ENCODE measurements at regions not wholly inside any gene's neighbourhood (a gene's known extent, or its start where the extent isn't known, plus 50 kb on each side); places are given as distances from the start of the nearest gene placed in this dataset.
"Not testable (repeated sequence)": the region's sequence is repeated elsewhere in the genome, so short reads cannot be mapped to it uniquely, and the experiment has no call there.

DNA sequence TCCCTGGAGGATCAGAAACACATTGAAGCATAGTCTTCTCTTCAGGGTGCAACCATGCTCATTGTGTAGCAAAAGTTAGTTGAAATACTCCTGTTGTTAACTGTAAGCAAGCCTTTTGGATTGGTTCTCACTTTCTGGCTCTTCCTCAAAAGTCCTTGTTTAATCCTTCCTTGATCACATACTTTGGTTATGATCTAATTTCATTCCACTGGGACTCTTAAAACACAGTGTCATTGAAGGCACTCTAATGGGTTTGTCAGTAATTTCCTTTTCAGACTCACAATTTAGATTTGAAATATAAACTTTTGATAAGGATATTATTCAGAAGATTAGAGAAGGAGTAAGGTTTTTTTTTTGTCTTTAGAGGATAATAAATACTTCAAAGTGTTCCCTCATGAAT, 451.7 kb upstream of the SGO1 start:
- no peak for DNase-seq (ENCODE audit: extremely low spot score, unreplicated experiment)
- Mint-ChIP-seq H3K27me3 (ENCODE audit: unreplicated experiment) (no peaks in the 10 kb centered on the region), H3K4me1 (ENCODE audit: unreplicated experiment) (no peaks in the 10 kb centered on the region), H3K4me3 (ENCODE audit: unreplicated experiment) (no peak overlapping the region), H3K9me3 (ENCODE audit: unreplicated experiment) (no peaks in the 10 kb centered on the region), H3K36me3 (ENCODE audit: unreplicated experiment) (no peaks in the 10 kb centered on the region), H3K27ac (ENCODE audit: unreplicated experiment) (no peak overlapping the region)
- TF ChIP-seq, protein P1, sequence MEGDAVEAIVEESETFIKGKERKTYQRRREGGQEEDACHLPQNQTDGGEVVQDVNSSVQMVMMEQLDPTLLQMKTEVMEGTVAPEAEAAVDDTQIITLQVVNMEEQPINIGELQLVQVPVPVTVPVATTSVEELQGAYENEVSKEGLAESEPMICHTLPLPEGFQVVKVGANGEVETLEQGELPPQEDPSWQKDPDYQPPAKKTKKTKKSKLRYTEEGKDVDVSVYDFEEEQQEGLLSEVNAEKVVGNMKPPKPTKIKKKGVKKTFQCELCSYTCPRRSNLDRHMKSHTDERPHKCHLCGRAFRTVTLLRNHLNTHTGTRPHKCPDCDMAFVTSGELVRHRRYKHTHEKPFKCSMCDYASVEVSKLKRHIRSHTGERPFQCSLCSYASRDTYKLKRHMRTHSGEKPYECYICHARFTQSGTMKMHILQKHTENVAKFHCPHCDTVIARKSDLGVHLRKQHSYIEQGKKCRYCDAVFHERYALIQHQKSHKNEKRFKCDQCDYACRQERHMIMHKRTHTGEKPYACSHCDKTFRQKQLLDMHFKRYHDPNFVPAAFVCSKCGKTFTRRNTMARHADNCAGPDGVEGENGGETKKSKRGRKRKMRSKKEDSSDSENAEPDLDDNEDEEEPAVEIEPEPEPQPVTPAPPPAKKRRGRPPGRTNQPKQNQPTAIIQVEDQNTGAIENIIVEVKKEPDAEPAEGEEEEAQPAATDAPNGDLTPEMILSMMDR (IDR thresholded peaks at IDR 0.05): no peak

DNA sequence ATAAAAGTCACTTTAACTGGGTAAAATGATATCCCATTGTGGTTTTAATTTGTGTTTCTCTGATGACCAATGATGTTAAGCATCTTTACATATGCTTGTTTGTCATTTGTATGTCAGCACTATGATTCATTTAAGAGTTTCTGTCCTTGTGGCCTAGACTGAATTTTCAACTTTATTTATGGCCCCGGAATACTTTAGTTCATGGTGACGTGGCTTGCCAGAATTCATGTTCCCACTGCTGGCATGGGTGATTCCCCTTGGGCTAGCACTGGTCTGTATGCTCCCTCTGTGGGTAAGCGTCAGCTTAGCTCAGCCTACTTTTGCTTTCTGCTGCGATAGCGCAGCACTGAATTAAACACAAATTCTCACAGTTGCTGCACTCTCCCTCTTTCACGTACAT, 436.3 kb upstream of the SGO1 start:
- Mint-ChIP-seq H3K4me1 (ENCODE audit: unreplicated experiment) (peaks cover 3% of the 10 kb centered on the region), H3K36me3 (ENCODE audit: unreplicated experiment) (no peaks in the 10 kb centered on the region), H3K27me3 (ENCODE audit: unreplicated experiment) (no peaks in the 10 kb centered on the region), H3K9me3 (ENCODE audit: unreplicated experiment) (no peaks in the 10 kb centered on the region), H3K4me3 (ENCODE audit: unreplicated experiment) (no peak overlapping the region), H3K27ac (ENCODE audit: unreplicated experiment) (no peak overlapping the region)
- TF ChIP-seq, protein P1 (IDR thresholded peaks at IDR 0.05): no peak
- no peak for DNase-seq (ENCODE audit: extremely low spot score, unreplicated experiment)

DNA sequence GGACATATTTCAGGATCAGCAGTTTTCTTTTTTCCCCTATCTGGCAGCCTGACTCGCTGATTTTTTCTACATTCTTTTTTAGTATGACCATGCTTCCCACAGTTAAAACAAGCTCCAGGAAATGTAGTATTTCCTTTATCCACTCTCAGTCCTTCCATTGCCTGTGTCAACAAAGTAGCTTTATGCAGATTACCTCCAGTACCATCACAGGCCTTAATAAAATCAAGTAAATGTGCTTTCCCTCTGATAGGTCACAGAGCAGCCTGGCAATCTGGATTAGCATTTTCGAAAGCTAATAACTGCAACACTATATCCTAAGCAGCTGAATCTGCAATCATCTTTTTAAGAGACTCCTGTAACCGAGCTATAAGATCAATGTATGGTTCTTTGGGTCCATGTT, 432.6 kb upstream of the SGO1 start:
- not testable (repeated sequence) for H3K27ac Mint-ChIP-seq (ENCODE audit: unreplicated experiment); H3K27me3 Mint-ChIP-seq (ENCODE audit: unreplicated experiment); H3K36me3 Mint-ChIP-seq (ENCODE audit: unreplicated experiment); H3K4me3 Mint-ChIP-seq (ENCODE audit: unreplicated experiment); DNase-seq (ENCODE audit: extremely low spot score, unreplicated experiment); H3K4me1 Mint-ChIP-seq (ENCODE audit: unreplicated experiment)
- peaks cover 16% of the 10 kb centered on the region for H3K9me3 Mint-ChIP-seq (ENCODE audit: unreplicated experiment)

DNA sequence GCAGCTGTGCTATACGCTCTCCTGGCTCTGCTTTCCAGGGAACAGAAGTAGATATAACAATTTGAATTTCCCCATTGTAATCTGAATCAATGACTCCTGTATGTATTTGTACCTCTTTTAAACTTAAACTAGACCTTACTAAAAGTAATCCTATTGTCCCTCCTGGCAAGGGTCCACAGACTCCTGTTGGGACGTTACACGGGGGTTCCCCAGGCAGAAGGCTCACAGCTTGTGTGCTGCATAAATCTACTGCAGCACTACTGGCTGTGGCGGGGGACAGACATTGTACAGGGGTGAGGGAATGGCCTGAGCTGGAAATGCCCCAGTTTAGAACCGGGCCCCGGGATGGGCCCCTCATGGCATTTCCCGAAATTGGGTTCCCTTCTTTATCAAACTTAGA, 432.2 kb upstream of the SGO1 start:
- H3K27ac Mint-ChIP-seq (ENCODE audit: unreplicated experiment); H3K36me3 Mint-ChIP-seq (ENCODE audit: unreplicated experiment); H3K4me3 Mint-ChIP-seq (ENCODE audit: unreplicated experiment); DNase-seq (ENCODE audit: extremely low spot score, unreplicated experiment); H3K4me1 Mint-ChIP-seq (ENCODE audit: unreplicated experiment); H3K27me3 Mint-ChIP-seq (ENCODE audit: unreplicated experiment): not testable (repeated sequence)
- peaks cover 16% of the 10 kb centered on the region for H3K9me3 Mint-ChIP-seq (ENCODE audit: unreplicated experiment)

DNA sequence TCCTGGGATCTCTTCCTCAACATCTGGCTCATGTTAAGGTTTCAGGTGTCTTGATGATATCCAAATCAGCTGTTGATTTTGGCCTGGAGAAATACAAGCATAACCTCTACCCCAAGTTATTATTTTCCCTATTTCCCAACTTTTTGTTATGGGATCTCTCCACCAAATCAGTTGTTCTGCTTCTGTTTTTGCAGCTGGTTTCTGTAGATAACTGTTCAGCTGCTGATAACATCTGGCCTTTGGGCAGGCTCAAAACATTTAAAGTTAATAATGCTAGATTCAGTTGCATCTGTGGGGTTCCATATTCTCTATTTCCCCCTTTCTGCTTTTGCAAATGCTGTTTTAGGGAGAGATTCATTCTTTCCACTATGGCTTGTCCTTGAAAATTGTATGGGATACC, 430.0 kb upstream of the SGO1 start:
- DNase-seq (ENCODE audit: extremely low spot score, unreplicated experiment); H3K36me3 Mint-ChIP-seq (ENCODE audit: unreplicated experiment); H3K27ac Mint-ChIP-seq (ENCODE audit: unreplicated experiment); H3K4me3 Mint-ChIP-seq (ENCODE audit: unreplicated experiment); H3K27me3 Mint-ChIP-seq (ENCODE audit: unreplicated experiment); H3K4me1 Mint-ChIP-seq (ENCODE audit: unreplicated experiment): not testable (repeated sequence)
- H3K9me3 Mint-ChIP-seq (ENCODE audit: unreplicated experiment): peaks cover 36% of the 10 kb centered on the region

DNA sequence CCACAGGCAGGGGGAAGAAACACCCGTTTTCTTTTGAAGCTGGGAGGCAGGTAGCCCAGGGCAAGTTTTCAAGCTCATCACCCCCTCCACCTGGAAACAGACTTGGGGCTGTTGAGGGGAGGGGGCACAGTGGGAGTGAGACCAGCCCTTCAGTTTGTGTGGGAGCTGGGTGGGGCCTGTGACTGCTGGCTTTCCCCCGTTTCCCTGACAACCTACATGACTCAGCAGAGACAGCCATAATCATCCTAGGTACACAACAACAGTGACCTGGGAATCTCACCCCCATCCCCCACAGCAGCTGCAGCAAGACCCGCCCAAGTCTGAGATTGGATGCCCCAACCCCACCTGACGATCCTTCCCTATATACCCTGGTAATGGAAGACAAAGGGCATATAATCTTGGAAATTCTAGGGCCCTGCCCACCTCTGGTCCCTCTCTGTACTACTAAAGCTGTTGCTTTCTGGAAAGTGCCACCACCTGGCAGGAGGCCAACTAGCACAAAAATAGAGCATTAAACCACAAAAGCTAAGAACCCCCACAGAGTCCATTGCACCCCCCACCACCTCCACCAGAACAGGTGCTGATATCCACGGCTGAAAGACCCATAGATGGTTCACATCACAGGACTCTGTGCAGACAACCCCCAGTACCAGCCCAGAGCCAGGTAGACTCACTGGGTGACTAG, 422.2 kb upstream of the SGO1 start:
- Mint-ChIP-seq H3K9me3 (ENCODE audit: unreplicated experiment) (peaks cover 38% of the 10 kb centered on the region), H3K36me3 (ENCODE audit: unreplicated experiment) (no peaks in the 10 kb centered on the region), H3K4me1 (ENCODE audit: unreplicated experiment) (no peaks in the 10 kb centered on the region), H3K27ac (ENCODE audit: unreplicated experiment) (no peak overlapping the region), H3K4me3 (ENCODE audit: unreplicated experiment) (no peak overlapping the region), H3K27me3 (ENCODE audit: unreplicated experiment) (no peaks in the 10 kb centered on the region)
- TF ChIP-seq, protein P1 (IDR thresholded peaks at IDR 0.05): no peak
- no peak for DNase-seq (ENCODE audit: extremely low spot score, unreplicated experiment)

Measured in osteocyte (in vitro differentiated cells).